ENCODE measurements at regions not wholly inside any gene's neighbourhood (a gene's known extent, or its start where the extent isn't known, plus 50 kb on each side); places are given as distances from the start of the nearest gene placed in this dataset.

- H3K4me3 ChIP-seq (ENCODE audit: low read depth, low read length): no peak overlapping the region
- TF ChIP-seq, protein P1, sequence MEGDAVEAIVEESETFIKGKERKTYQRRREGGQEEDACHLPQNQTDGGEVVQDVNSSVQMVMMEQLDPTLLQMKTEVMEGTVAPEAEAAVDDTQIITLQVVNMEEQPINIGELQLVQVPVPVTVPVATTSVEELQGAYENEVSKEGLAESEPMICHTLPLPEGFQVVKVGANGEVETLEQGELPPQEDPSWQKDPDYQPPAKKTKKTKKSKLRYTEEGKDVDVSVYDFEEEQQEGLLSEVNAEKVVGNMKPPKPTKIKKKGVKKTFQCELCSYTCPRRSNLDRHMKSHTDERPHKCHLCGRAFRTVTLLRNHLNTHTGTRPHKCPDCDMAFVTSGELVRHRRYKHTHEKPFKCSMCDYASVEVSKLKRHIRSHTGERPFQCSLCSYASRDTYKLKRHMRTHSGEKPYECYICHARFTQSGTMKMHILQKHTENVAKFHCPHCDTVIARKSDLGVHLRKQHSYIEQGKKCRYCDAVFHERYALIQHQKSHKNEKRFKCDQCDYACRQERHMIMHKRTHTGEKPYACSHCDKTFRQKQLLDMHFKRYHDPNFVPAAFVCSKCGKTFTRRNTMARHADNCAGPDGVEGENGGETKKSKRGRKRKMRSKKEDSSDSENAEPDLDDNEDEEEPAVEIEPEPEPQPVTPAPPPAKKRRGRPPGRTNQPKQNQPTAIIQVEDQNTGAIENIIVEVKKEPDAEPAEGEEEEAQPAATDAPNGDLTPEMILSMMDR (IDR thresholded peaks at IDR 0.05; ENCODE audit: insufficient read depth in 1 of 2, low read depth in 1 of 2, low read length in 1 of 2, severe bottlenecking in 1 of 2, unreplicated experiment in 1 of 2): no peak
- H3K9me3 ChIP-seq: no peaks in the 10 kb centered on the region
- intact Hi-C loops (cut with micrococcal nuclease; ENCODE audit: unreplicated experiment): no loop called here
- no peaks in the 10 kb centered on the region for H3K4me1 ChIP-seq
- Mint-ChIP-seq H3K9me3 (ENCODE audit: unreplicated experiment) (no peaks in the 10 kb centered on the region), H3K27me3 (ENCODE audit: insufficient read depth, unreplicated experiment) (peaks cover 34% of the 10 kb centered on the region), H3K36me3 (ENCODE audit: insufficient read depth, unreplicated experiment) (no peaks in the 10 kb centered on the region), H3K4me3 (ENCODE audit: unreplicated experiment) (no peak overlapping the region), H3K4me1 (ENCODE audit: low read depth, unreplicated experiment) (no peaks in the 10 kb centered on the region), H3K27ac (ENCODE audit: unreplicated experiment) (no peak overlapping the region)
- H3K36me3 ChIP-seq (ENCODE audit: control insufficient read depth, insufficient read depth, low read length): no peaks in the 10 kb centered on the region
- POLR2A ChIA-PET: no interaction called here
- CTCF ChIA-PET: interaction anchor here (0.7 kb wide), 1 partner anchor 12 kb away, joined by 3 read pairs; no protein-coding TSS in a partner anchor
- no peaks in the 10 kb centered on the region; the same call in 1 of the 2 replicates for H3K27me3 ChIP-seq (replicated peaks; ENCODE audit: control insufficient read depth, insufficient read depth, low read length)
- no peak for DNase-seq
- no TSS peak for BruUV-seq (replicated peaks)
Observed at GRCh38 chr10:131440405-131441360, 129.2 kb upstream of the TCERG1L start.

GRCh38 chr10:131442271-131442670, 130.8 kb upstream of the TCERG1L start:
- BruUV-seq (replicated peaks): no TSS peak
- H3K4me1 ChIP-seq: no peaks in the 10 kb centered on the region
- no peak overlapping the region for H3K4me3 ChIP-seq (ENCODE audit: low read depth, low read length)
- no peaks in the 10 kb centered on the region for H3K36me3 ChIP-seq (ENCODE audit: control insufficient read depth, insufficient read depth, low read length)
- intact Hi-C loops (cut with micrococcal nuclease; ENCODE audit: unreplicated experiment): no loop called here
- Mint-ChIP-seq H3K4me3 (ENCODE audit: unreplicated experiment) (no peak overlapping the region), H3K36me3 (ENCODE audit: insufficient read depth, unreplicated experiment) (no peaks in the 10 kb centered on the region), H3K9me3 (ENCODE audit: unreplicated experiment) (no peaks in the 10 kb centered on the region), H3K27ac (ENCODE audit: unreplicated experiment) (no peak overlapping the region), H3K4me1 (ENCODE audit: low read depth, unreplicated experiment) (no peaks in the 10 kb centered on the region), H3K27me3 (ENCODE audit: insufficient read depth, unreplicated experiment) (peaks cover 33% of the 10 kb centered on the region)
- H3K27me3 ChIP-seq (replicated peaks; ENCODE audit: control insufficient read depth, insufficient read depth, low read length): no peaks in the 10 kb centered on the region; the same call in 1 of the 2 replicates
- H3K9me3 ChIP-seq: no peaks in the 10 kb centered on the region
- POLR2A ChIA-PET: no interaction called here
- DNase-seq: no peak
- CTCF ChIA-PET: no interaction called here
- TF ChIP-seq, protein P1 (IDR thresholded peaks at IDR 0.05; ENCODE audit: insufficient read depth in 1 of 2, low read depth in 1 of 2, low read length in 1 of 2, severe bottlenecking in 1 of 2, unreplicated experiment in 1 of 2): no peak

GRCh38 chr10:131444286-131444685, 132.8 kb upstream of the TCERG1L start:
- no peaks in the 10 kb centered on the region for H3K9me3 Mint-ChIP-seq (ENCODE audit: unreplicated experiment)
- no peak for DNase-seq
- intact Hi-C loops (cut with micrococcal nuclease; ENCODE audit: unreplicated experiment): no loop called here
- CTCF ChIA-PET: no interaction called here
- TF ChIP-seq, protein P1 (IDR thresholded peaks at IDR 0.05; ENCODE audit: insufficient read depth in 1 of 2, low read depth in 1 of 2, low read length in 1 of 2, severe bottlenecking in 1 of 2, unreplicated experiment in 1 of 2): no peak
- Histone ChIP-seq H3K4me3 (ENCODE audit: low read depth, low read length) (no peak overlapping the region), H3K36me3 (ENCODE audit: control insufficient read depth, insufficient read depth, low read length) (no peaks in the 10 kb centered on the region), H3K9me3 (no peaks in the 10 kb centered on the region), H3K27me3 (replicated peaks; ENCODE audit: control insufficient read depth, insufficient read depth, low read length) (no peaks in the 10 kb centered on the region), H3K4me1 (no peaks in the 10 kb centered on the region)
- no peak overlapping the region for H3K27ac Mint-ChIP-seq (ENCODE audit: unreplicated experiment)
- peaks cover 25% of the 10 kb centered on the region for H3K27me3 Mint-ChIP-seq (ENCODE audit: insufficient read depth, unreplicated experiment)
- no TSS peak for BruUV-seq (replicated peaks)
- no peaks in the 10 kb centered on the region for H3K36me3 Mint-ChIP-seq (ENCODE audit: insufficient read depth, unreplicated experiment)
- POLR2A ChIA-PET: no interaction called here
- H3K4me3 Mint-ChIP-seq (ENCODE audit: unreplicated experiment): no peak overlapping the region
- H3K4me1 Mint-ChIP-seq (ENCODE audit: low read depth, unreplicated experiment): no peaks in the 10 kb centered on the region

Data from Caco-2 (cell line).